COLO829 (cell line): ENCODE measurements at regions not wholly inside any gene's neighbourhood (a gene's known extent, or its start where the extent isn't known, plus 50 kb on each side); places are given as distances from the start of the nearest gene placed in this dataset.
"Not testable (repeated sequence)": the region's sequence is repeated elsewhere in the genome, so short reads cannot be mapped to it uniquely, and the experiment has no call there.

Experiments
- DNase-seq: peaks from one replicate; pipeline ENCODE4 v3.0.0; 2012; ENCODE audit warnings: low spot score

GRCh38 chr5:135279328-135279727, 119.7 kb downstream of the MACROH2A1 start:
- DNase-seq = no peak

GRCh38 chr5:135276151-135276550, 122.9 kb downstream of the MACROH2A1 start:
- no peak for DNase-seq

- no peak for DNase-seq
Observed at GRCh38 chr5:135273212-135273611, 125.8 kb downstream of the MACROH2A1 start.

GRCh38 chr5:135272311-135272805, 126.7 kb downstream of the MACROH2A1 start:
- no peak for DNase-seq

- DNase-seq = no peak
Observed at GRCh38 chr5:135271533-135272310, 127.3 kb downstream of the MACROH2A1 start.

- no peak for DNase-seq
Observed at GRCh38 chr5:135269931-135270421, 129.1 kb downstream of the MACROH2A1 start.

GRCh38 chr5:135269199-135269598, 129.8 kb downstream of the MACROH2A1 start:
- DNase-seq = no peak

GRCh38 chr5:135266975-135267374, 132.1 kb downstream of the MACROH2A1 start:
- no peak for DNase-seq

- DNase-seq = no peak
Observed at GRCh38 chr5:135266303-135266635, 132.8 kb downstream of the MACROH2A1 start.

GRCh38 chr5:135265497-135266302, 133.3 kb downstream of the MACROH2A1 start:
- no peak for DNase-seq

- DNase-seq = no peak
Observed at GRCh38 chr5:135264451-135265440, 134.3 kb downstream of the MACROH2A1 start.

GRCh38 chr5:135263022-135263668, 135.9 kb downstream of the MACROH2A1 start:
- no peak for DNase-seq

- no peak for DNase-seq
Observed at GRCh38 chr5:135262364-135262763, 136.7 kb downstream of the MACROH2A1 start.

GRCh38 chr5:135260108-135260507, 138.9 kb downstream of the MACROH2A1 start:
- DNase-seq = not testable (repeated sequence)

- DNase-seq = no peak
Observed at GRCh38 chr5:135255461-135256178, 143.4 kb downstream of the MACROH2A1 start.

- no peak for DNase-seq
Observed at GRCh38 chr5:135254183-135254582, 144.8 kb downstream of the MACROH2A1 start.

GRCh38 chr5:135253601-135254178, 145.3 kb downstream of the MACROH2A1 start:
- DNase-seq = no peak

- no peak for DNase-seq
Observed at GRCh38 chr5:135251093-135251492, 147.9 kb downstream of the MACROH2A1 start.

- DNase-seq = no peak
Observed at GRCh38 chr5:135250671-135251070, 148.4 kb downstream of the MACROH2A1 start.

- no peak for DNase-seq
Observed at GRCh38 chr5:135249658-135250057, 149.4 kb downstream of the MACROH2A1 start.
